ENCODE measurements at regions not wholly inside any gene's neighbourhood (a gene's known extent, or its start where the extent isn't known, plus 50 kb on each side); places are given as distances from the start of the nearest gene placed in this dataset.

DNA sequence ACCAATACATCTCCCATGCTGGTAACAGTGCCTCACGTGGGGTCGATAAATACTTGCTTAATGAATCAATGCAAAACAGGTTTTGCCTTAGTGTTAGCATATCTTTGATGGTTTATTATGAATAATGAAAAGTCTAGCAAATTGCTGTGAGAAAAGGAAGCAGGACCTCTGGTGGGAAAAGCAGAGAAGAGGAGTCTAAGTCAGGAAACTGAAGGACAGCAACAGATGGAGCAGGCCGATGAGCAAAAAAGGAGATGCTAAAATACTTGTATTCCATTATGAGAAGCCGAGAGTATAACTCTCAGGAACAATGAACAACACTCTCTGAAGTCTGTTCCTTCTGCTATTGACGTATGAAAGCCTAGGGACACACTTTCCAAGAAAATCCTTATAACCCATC, 555.2 kb upstream of the KLHL29 start:
- no peak overlapping the region for H3K27ac ChIP-seq
- H3K9ac ChIP-seq = no peak overlapping the region
- TF ChIP-seq EZH2 (IDR thresholded peaks at IDR 0.05) (no peak), EZH2phosphoT487 (IDR thresholded peaks at IDR 0.05) (no peak)
- TF ChIP-seq, protein P1, sequence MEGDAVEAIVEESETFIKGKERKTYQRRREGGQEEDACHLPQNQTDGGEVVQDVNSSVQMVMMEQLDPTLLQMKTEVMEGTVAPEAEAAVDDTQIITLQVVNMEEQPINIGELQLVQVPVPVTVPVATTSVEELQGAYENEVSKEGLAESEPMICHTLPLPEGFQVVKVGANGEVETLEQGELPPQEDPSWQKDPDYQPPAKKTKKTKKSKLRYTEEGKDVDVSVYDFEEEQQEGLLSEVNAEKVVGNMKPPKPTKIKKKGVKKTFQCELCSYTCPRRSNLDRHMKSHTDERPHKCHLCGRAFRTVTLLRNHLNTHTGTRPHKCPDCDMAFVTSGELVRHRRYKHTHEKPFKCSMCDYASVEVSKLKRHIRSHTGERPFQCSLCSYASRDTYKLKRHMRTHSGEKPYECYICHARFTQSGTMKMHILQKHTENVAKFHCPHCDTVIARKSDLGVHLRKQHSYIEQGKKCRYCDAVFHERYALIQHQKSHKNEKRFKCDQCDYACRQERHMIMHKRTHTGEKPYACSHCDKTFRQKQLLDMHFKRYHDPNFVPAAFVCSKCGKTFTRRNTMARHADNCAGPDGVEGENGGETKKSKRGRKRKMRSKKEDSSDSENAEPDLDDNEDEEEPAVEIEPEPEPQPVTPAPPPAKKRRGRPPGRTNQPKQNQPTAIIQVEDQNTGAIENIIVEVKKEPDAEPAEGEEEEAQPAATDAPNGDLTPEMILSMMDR (IDR thresholded peaks at IDR 0.05) = no peak
- no peak overlapping the region for H3K4me3 Mint-ChIP-seq
- no peaks in the 10 kb centered on the region for H3K4me1 ChIP-seq
- H3K9me3 Mint-ChIP-seq = peaks cover 2% of the 10 kb centered on the region
- DNase-seq (ENCODE audit: low spot score) = no peak
- peaks cover 2% of the 10 kb centered on the region for H3K27me3 Mint-ChIP-seq (ENCODE audit: insufficient read depth, low read depth)
- H3F3A ChIP-seq (ENCODE audit: low read depth) = no peaks in the 10 kb centered on the region
- no peaks in the 10 kb centered on the region for H3K79me2 ChIP-seq (ENCODE audit: low read depth)
- H2AFZ ChIP-seq (replicated peaks) = no peak overlapping the region
- H3K9me3 ChIP-seq (ENCODE audit: low read depth) = no peaks in the 10 kb centered on the region
- no peaks in the 10 kb centered on the region for H3K27me3 ChIP-seq
- H3K4me2 ChIP-seq = no peak overlapping the region
- peaks cover 4% of the 10 kb centered on the region for H3K4me1 Mint-ChIP-seq
- no peak overlapping the region for H3K4me3 ChIP-seq
- no peaks in the 10 kb centered on the region for H3K36me3 Mint-ChIP-seq
- no peaks in the 10 kb centered on the region for H4K20me1 ChIP-seq (ENCODE audit: low read depth)
- no peaks in the 10 kb centered on the region for H3K36me3 ChIP-seq
- no peak overlapping the region for H3K27ac Mint-ChIP-seq

DNA sequence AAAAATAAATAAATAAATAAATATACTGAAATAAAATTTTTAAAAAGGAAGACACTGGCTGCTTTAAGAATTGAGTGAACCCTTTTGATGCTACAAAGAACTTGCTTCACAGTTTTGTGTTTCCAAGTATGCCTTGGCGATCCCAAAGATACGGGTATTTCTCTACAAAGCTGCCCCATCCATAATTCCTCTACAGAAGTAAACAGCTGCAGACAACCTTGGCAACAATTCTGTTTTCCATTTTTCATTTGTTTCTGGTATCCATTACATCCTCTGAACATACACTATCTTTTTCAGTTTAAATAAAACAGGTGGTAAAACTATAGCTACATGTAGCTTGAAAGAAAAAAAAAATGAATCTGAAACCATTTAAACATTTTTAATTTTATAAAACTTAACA, 552.8 kb upstream of the KLHL29 start:
- Mint-ChIP-seq H3K27ac (no peak overlapping the region), H3K4me1 (peaks cover 4% of the 10 kb centered on the region), H3K4me3 (no peak overlapping the region), H3K36me3 (no peaks in the 10 kb centered on the region), H3K9me3 (peaks cover 2% of the 10 kb centered on the region), H3K27me3 (ENCODE audit: insufficient read depth, low read depth) (peaks cover 2% of the 10 kb centered on the region)
- H3K27ac ChIP-seq = no peak overlapping the region
- TF ChIP-seq EZH2 (IDR thresholded peaks at IDR 0.05) (no peak), EZH2phosphoT487 (IDR thresholded peaks at IDR 0.05) (no peak)
- TF ChIP-seq, protein P1 (IDR thresholded peaks at IDR 0.05) = no peak
- H3K9ac ChIP-seq = no peak overlapping the region
- no peak overlapping the region for H3K4me2 ChIP-seq
- H3K79me2 ChIP-seq (ENCODE audit: low read depth) = no peaks in the 10 kb centered on the region
- H2AFZ ChIP-seq (replicated peaks) = no peak overlapping the region
- DNase-seq (ENCODE audit: low spot score) = no peak
- H4K20me1 ChIP-seq (ENCODE audit: low read depth) = no peaks in the 10 kb centered on the region
- H3K4me3 ChIP-seq = no peak overlapping the region
- no peaks in the 10 kb centered on the region for H3K36me3 ChIP-seq
- H3F3A ChIP-seq (ENCODE audit: low read depth) = no peaks in the 10 kb centered on the region
- H3K4me1 ChIP-seq = no peaks in the 10 kb centered on the region
- H3K27me3 ChIP-seq = no peaks in the 10 kb centered on the region
- no peaks in the 10 kb centered on the region for H3K9me3 ChIP-seq (ENCODE audit: low read depth)

DNA sequence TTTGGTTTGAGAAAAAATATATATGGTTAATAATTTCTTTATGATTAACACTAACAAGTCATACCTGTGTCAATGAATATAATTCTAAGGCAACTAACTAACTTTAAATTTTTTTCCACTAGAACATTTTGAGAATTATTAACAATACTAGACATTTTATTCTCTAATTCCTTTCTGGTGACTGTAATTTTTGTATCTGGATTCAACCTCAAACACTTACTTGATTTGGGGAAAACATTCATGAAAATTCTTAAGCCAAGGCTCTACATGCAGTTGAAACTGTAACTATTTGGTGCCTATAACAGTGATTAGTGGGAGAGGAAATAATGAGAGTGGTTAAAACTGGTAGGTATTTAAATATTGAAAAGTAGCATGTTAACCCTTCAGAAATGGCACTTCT, 546.5 kb upstream of the KLHL29 start:
- Mint-ChIP-seq H3K4me1 (no peaks in the 10 kb centered on the region), H3K4me3 (no peak overlapping the region), H3K9me3 (no peaks in the 10 kb centered on the region), H3K27me3 (ENCODE audit: insufficient read depth, low read depth) (no peaks in the 10 kb centered on the region), H3K36me3 (no peaks in the 10 kb centered on the region), H3K27ac (no peak overlapping the region)
- TF ChIP-seq EZH2 (IDR thresholded peaks at IDR 0.05) (no peak), EZH2phosphoT487 (IDR thresholded peaks at IDR 0.05) (no peak)
- TF ChIP-seq, protein P1 (IDR thresholded peaks at IDR 0.05) = no peak
- H3K4me3 ChIP-seq = no peak overlapping the region
- H3K4me2 ChIP-seq = no peak overlapping the region
- H3K27me3 ChIP-seq = no peaks in the 10 kb centered on the region
- no peaks in the 10 kb centered on the region for H3K79me2 ChIP-seq (ENCODE audit: low read depth)
- no peaks in the 10 kb centered on the region for H3K36me3 ChIP-seq
- H3F3A ChIP-seq (ENCODE audit: low read depth) = no peaks in the 10 kb centered on the region
- no peak overlapping the region for H3K27ac ChIP-seq
- H3K4me1 ChIP-seq = no peaks in the 10 kb centered on the region
- no peaks in the 10 kb centered on the region for H3K9me3 ChIP-seq (ENCODE audit: low read depth)
- H3K9ac ChIP-seq = no peak overlapping the region
- H2AFZ ChIP-seq (replicated peaks) = no peak overlapping the region
- DNase-seq (ENCODE audit: low spot score) = no peak
- no peaks in the 10 kb centered on the region for H4K20me1 ChIP-seq (ENCODE audit: low read depth)
